HFFc6 (cell line): ENCODE measurements at regions not wholly inside any gene's neighbourhood (a gene's known extent, or its start where the extent isn't known, plus 50 kb on each side); places are given as distances from the start of the nearest gene placed in this dataset.

Experiments
- DNase-seq: peaks from one replicate; pipeline ENCODE4 v3.0.0-alpha.2; 2018
- H3K27ac Mint-ChIP-seq: 2 replicates; pipeline ENCODE4 v1.8.0; 2020; ENCODE audit warnings: mild to moderate bottlenecking, mixed read lengths
- H3K27me3 Mint-ChIP-seq: 2 replicates; pipeline ENCODE4 v1.8.0; 2021; ENCODE audit warnings: mild to moderate bottlenecking, moderate library complexity, mixed read lengths; ENCODE audit not compliant: insufficient read depth
- H3K36me3 Mint-ChIP-seq: 2 replicates; pipeline ENCODE4 v1.8.0; 2021; ENCODE audit warnings: low read depth, mixed read lengths
- H3K4me1 Mint-ChIP-seq: 2 replicates; pipeline ENCODE4 v1.8.0; 2020; ENCODE audit warnings: low read depth, mixed read lengths
- H3K4me3 Mint-ChIP-seq: 2 replicates; pipeline ENCODE4 v1.8.0; 2020; ENCODE audit warnings: mild to moderate bottlenecking, moderate library complexity, mixed read lengths
- H3K9me3 Mint-ChIP-seq: 2 replicates; pipeline ENCODE4 v1.8.0; 2020; ENCODE audit warnings: mild to moderate bottlenecking, mixed read lengths
- CTCF ChIP-seq: fragments of 200-600 bp; sonication (generic); IDR thresholded peaks from 2 replicates; pipeline ENCODE4 v1.5.0; 2021; ENCODE audit warnings: antibody characterized with exemption, mild to moderate bottlenecking

- H3K27me3 Mint-ChIP-seq: no peaks in the 10 kb centered on the region; the same call in 1 of the 2 replicates
- no peak overlapping the region for H3K4me3 Mint-ChIP-seq
- no peak for TF ChIP-seq CTCF
- no peak for DNase-seq
- H3K36me3 Mint-ChIP-seq: no peaks in the 10 kb centered on the region
- no peaks in the 10 kb centered on the region for H3K4me1 Mint-ChIP-seq
- no peak overlapping the region for H3K27ac Mint-ChIP-seq
- peaks cover 6% of the 10 kb centered on the region; the same call in 1 of the 2 replicates for H3K9me3 Mint-ChIP-seq
Observed at GRCh38 chr9:19564396-19565061, 155.7 kb downstream of the ACER2 start.

DNA sequence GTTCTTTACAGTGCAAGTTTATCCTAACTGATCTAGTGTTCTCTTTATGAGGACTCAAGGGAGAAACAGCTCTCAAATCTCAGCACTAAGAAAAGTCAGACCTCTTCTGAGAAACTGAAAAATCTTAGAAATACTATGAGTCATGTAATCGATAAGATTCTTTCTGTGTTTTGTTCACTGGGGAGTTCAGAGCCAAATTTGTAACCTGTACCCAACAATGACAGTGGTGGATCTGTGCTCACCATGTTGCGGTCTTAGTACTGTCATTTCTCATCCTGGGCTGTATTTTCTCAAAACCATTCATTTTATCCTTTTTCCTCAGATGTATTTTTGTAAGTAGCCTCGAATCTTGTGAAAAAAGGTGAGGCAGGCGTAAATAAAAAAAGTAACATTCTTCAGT lies 146.4 kb downstream of the ACER2 start:
- Mint-ChIP-seq H3K4me3 (no peak overlapping the region), H3K27ac (no peak overlapping the region), H3K4me1 (no peaks in the 10 kb centered on the region)

GRCh38 chr9:19554529-19554928 lies 145.7 kb downstream of the ACER2 start:
- no peaks in the 10 kb centered on the region for H3K36me3 Mint-ChIP-seq

More for the DNA sequence above, 146.4 kb downstream of the ACER2 start:
- Mint-ChIP-seq H3K27me3 (peaks cover 2% of the 10 kb centered on the region), H3K36me3 (no peaks in the 10 kb centered on the region), H3K9me3 (no peaks in the 10 kb centered on the region; the same call in 1 of the 2 replicates)
- DNase-seq: no peak
- no peak for TF ChIP-seq CTCF

DNA sequence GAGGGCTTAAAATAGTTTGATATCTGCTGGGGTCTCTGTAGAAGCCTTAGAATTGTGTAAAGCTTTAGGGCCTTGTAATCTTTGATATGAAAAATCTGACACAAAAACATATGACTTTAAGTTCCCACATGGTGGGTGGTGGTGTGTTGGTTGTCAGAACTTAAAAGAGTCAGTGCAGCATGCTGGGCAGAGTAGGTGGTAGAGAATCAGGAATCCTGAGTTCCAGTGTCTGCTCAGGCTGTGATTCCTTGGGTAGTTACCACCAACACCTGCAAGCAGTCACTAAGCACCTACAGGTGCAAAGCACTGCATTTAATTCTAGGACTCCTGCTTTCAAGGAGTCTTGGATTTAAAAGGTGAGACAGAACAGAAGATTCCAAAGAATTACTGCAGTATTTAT lies 144.6 kb downstream of the ACER2 start:
- Mint-ChIP-seq H3K36me3 (no peaks in the 10 kb centered on the region), H3K4me3 (no peak overlapping the region), H3K9me3 (no peaks in the 10 kb centered on the region; the same call in 1 of the 2 replicates), H3K4me1 (no peaks in the 10 kb centered on the region), H3K27ac (no peak overlapping the region), H3K27me3 (peaks cover 2% of the 10 kb centered on the region)
- no peak for DNase-seq
- TF ChIP-seq CTCF: no peak

More at GRCh38 chr9:19554529-19554928, 145.7 kb downstream of the ACER2 start:
- H3K4me1 Mint-ChIP-seq: no peaks in the 10 kb centered on the region
- H3K4me3 Mint-ChIP-seq: no peak overlapping the region
- no peak for DNase-seq
- no peak for TF ChIP-seq CTCF
- H3K27ac Mint-ChIP-seq: no peak overlapping the region
- peaks cover 2% of the 10 kb centered on the region for H3K27me3 Mint-ChIP-seq
- H3K9me3 Mint-ChIP-seq: no peaks in the 10 kb centered on the region; the same call in 1 of the 2 replicates

DNA sequence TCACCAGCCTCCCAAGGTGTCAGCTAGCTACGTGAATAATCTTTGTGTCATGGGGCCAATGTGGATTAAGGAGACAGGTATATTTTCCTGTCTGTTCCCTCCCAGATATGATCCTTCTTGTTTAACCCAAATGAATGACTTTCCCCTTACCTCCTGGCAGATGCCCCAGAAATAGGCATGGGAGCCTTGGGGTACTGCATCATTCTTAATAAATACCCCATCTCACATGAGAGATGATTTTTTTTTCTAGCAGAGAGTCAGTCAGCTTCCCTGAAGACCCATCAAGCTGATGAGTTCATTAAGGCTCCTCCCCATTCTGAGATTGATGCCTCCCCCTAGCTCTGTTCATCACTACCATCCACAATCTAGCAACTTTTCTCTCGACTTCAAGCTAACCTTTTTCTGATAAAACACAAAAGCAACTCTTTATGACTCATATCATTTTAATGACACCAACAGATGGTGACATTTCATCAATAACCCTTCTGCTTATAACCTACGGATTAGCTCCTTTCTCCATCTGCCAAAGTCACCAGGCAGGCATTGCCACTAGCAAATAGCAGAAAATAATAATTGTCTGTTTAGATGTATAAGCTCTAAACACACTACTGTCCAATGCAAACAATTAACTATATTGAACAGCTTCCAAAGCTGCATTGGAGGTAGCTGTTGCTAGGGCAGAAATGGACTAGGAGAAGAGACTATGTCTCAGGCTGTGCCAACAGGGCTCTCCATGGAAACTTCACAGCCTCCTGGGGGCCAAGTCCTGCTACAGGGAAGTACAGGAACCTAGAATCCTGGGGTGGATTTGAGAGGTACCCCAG lies 143.7 kb downstream of the ACER2 start:
- Mint-ChIP-seq H3K27ac (no peak overlapping the region), H3K27me3 (peaks cover 2% of the 10 kb centered on the region), H3K4me1 (no peaks in the 10 kb centered on the region), H3K4me3 (no peak overlapping the region), H3K9me3 (no peaks in the 10 kb centered on the region; the same call in 1 of the 2 replicates), H3K36me3 (no peaks in the 10 kb centered on the region)
- no peak for TF ChIP-seq CTCF
- DNase-seq: no peak
